HuH-7.5 (cell line): ENCODE measurements at regions not wholly inside any gene's neighbourhood (a gene's known extent, or its start where the extent isn't known, plus 50 kb on each side); places are given as distances from the start of the nearest gene placed in this dataset.

Source experiments
- DNase-seq: peaks from one replicate; pipeline ENCODE4 v3.0.0; 2011; ENCODE audit warnings: low spot score

DNA sequence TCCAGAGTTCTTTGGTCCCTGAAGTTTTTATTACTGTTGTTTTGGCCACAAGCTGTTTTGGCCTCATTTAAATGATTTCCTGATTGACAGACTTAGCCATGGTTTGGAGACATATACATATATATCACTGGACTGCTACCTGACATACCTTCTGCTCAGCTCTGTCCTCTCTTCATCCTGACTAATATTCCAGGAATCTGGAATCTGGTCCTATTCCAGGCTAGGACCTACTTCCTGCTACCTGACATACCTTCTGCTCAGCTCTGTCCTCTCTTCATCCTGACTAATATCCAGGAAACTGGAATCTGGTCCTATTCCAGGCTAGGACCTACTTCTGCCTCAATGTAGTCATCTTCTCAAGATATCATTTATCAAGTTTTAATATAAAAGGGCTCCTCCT lies 724.4 kb upstream of the ROBO1 start:
- DNase-seq, result no peak

DNA sequence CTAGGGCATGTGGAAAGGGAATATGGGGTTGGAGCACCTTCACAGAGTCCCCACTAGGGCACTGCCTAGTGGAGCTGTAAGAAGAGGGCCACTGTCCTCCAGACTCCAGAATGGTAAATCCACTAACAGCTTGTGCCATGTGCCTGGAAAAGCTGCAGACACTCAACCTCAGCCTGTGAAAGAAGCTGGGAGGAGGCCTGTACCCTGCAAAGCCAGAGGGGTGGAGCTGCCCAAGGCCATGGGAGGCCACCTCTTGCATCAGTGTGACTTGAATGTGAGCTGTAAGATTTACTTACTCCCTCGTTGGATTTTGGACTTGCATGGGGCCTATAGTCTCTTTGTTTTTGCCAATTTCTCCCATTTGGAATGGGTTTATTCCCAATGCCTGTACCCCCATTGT lies 705.2 kb upstream of the ROBO1 start:
- no peak for DNase-seq

DNA sequence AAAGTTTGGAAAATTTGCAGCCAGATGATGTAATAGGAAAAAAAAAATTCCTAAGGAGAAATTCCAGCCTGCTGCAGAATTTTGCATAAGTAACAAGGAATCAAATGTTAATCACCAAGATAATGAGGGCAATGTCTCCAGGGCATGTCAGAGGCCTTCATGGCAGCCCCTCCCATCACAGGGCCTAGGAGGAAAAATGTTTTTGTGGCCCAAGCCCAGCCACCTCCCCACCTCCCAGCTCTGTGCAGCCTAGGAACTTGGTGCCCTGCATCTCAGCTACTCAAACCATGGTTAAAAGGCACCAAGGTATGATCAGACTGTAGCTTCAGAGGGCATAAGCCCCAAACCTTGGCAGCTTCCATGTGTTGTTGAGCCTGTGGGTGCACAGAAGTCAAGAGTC lies 704.7 kb upstream of the ROBO1 start:
- no peak for DNase-seq

DNA sequence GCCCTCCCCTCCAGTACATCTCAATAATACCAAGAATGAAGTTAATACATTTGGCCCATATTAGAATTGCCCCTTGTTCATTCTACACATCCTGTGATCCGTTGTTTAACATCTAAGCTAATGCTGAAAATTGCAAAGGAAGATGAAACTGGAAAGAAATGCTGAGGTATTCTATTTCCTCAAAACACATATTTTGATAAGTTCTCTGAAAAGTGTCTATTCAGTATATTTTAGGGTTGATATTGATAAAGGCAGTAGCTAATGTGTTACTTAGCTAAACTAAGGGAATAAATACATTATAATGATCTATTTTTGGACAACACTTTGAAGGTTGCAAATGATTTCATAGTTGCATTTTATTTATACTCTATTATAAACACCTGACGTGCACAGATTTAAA lies 702.6 kb upstream of the ROBO1 start:
- DNase-seq, result no peak

DNA sequence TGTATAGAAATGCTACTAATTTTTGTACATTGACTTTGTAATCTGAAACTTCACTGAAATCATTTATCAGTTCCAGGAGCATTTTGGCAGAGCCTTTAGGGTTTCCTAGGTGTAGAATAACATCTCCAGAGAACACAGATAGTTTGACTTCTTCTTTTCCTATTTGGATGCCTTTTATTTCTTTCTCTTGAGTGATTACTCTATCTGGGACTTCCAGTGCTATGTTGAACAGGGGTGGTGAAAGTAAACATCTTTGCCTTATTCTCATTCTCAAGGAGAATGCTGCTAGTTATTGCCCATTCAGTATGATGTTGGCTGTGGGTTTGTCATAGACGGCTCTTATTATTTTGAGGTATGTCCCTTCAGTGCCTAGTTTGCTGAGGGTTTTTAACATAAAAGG lies 697.9 kb upstream of the ROBO1 start:
- no peak for DNase-seq

DNA sequence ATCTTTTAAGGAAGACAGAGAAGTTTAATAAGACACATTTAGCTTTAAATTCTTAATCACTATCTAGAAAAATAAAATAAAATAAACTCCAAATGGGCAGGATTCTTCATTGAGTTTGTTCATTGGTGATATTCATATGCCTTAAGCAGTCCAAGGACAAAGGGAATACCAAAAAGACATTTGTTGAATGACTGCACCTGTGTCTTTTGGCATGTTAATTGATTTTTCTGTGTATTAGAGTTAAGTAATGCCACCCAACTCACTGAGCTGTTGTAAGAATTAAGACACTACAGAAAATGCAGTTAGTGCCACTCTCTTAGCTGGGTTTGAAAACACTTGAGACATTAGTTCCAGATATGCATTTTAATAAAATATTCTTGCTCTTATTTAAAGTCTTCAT lies 683.6 kb upstream of the ROBO1 start:
- DNase-seq, result no peak

DNA sequence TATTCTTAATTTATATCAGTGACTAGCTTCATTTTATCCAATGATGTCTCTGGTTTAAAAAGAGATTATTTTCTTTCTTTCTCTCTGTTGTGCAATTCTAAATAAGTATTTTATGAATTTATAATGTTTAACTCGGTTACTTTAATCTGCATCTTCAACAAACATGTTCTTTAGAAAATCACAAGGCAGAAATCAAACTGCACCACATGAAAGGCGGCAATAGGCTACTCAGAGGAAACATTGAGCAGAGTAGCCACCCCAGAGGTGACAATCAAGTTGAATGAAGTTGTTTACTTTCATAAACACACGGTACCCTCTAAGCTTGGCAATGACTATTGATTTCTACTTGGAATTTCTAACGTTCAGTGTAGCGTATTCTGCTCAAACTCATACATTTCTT lies 677.8 kb upstream of the ROBO1 start:
- DNase-seq, result no peak

DNA sequence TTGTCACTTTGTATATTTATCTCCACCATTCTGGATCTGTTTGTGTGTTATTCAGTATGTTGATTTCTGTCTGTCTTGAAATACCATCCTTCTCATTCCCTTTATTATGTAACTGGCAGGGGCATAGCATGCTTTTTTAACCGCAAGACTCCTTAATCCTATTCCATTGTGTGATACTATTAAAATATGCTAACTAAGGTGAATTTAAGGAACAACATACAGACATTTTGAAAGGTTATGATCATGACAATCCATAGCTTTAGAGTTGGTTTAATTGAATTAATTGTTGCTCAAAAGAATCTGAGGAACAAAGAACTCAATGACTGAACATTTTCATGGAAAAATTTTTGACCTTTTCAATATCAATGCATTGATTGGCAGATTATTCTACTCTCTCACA lies 677.3 kb upstream of the ROBO1 start:
- DNase-seq, result no peak

DNA sequence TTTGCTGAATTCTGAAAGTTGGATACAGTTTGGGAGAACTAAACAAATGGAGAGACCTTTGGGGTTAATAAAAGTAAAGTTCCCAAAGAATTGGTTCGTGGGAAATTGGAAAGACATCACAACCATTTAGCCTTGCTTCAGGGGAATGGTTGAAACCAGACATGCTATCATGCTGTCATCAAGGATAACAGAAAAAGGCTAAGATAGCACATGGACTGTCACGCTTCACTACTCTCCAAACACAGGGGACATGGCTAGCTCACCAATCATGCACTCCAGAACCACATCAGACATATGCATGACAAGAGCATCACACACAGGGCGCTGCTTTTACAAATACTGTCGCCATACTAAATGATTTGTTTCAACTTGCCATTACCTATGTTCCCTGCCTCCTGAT lies 671.7 kb upstream of the ROBO1 start:
- DNase-seq, result no peak

DNA sequence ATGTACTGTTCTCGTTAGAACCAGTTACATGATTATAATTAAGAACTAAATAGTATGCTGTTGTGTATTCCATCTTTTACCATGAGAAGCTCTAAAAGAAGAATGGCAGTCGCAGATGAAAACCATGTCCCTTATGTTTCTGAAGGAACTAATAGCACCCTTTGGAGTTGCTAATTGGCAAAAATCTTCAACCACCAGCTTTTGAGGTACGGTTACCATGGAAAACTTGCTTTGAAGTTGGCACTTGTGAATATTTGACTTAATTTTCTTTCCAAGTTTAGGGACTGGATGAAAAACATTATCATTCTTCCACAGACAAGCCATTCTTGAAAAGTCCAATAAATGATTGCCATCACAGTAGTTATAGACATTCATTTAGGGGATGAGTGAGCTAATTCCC lies 666.6 kb upstream of the ROBO1 start:
- DNase-seq, result no peak

DNA sequence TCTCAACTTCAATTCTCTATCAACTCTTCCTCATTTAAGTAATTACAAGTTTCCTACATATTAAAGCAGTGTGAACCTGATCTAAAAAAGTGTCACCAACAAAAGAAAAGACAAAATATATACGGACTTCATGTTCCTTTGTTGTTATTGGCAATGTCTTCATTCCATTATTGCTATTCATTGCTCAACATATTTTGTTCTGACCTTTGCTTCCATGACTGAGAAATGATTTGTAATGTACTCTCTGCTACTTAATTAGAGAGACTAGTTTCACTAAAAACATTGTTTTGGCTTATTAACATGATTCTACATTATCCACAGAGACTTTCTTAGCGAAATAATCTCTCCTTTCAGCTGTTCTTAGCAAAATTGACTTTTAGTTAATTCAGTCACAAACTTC lies 657.2 kb upstream of the ROBO1 start:
- no peak for DNase-seq

DNA sequence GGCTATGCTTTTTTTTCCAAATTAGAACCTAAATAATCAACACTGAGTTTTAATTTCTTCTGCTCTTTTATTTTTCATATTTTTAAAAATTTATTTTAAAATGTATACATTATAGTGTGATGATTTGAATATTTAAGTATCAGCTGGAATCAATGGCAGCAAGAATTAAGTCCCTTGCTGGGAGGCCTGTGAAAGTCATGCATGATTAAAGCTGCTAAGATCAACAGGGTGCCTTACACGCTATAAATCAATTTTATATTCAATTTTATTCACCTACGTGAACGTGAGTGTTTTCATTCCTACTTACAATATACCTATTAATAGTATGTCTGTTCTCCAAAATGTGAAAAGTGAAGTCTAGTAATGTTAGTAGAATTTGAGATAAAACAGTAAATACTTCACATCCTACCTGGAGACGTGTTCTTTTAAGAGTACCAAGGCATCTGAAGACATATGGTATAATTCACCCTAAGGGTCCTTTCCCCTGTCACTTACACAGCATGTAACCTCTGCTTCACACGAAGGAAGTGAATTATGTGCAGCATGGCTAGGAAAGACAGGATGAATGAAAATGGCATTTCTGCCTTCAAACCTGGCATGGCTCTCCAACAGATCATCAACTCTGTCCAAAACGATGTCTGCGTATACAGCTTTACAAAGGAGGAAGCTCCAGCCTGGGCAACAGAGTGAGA lies 640.4 kb upstream of the ROBO1 start:
- DNase-seq, result no peak

DNA sequence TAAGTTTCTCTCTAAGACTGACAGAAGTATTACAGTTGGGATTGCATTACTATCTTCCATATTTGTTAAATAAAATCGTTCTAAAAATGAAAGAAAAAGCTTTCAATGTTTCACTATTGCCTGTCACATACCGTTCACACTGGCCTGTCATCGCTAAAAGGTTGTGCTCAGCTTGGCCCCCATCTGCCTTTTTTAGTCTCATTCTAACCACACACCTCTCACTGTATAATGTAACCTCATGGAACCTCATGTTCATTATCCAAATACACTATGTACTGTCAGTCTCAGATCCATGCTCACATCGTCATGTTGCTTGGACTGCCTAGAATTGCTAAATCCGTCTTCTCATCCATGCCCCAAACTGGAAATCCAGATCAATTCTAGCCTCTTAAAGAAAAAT lies 637.8 kb upstream of the ROBO1 start:
- no peak for DNase-seq

DNA sequence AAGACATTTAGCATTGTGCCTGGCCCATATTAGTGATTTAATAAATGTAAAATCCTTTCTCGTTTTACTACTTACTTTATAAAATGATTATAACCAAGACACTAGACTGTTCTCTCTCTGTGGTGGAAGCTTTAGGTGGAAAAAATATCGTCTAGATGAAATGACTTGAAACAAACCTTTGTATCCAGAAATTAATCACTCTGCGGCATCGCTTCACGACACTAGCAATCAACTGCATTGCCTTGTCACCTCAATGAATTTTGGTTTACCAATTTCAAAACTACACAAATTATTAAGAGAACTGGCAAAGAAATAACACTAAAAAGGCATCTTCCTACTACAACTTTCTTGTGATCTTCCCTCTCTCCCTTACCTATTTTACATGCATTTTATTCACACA lies 627.2 kb upstream of the ROBO1 start:
- no peak for DNase-seq

DNA sequence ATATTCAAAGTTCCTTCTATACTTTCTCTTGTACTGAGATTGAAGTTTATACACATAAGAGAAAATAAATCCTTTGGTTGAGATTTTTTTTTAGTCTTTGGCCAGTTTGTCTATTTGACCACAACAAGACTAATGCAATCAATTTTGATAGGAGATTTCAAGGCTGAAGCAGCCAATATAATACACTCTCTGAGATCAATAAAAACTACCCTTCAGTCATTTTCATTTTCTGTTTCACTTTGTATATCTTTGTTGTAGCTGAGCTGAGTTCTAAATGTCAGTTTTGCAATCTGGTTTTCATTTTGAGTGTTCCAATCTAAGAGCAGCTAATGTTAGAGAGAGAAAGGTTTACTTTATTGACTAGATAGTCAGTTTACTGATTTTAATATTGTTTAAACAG lies 623.8 kb upstream of the ROBO1 start:
- no peak for DNase-seq

DNA sequence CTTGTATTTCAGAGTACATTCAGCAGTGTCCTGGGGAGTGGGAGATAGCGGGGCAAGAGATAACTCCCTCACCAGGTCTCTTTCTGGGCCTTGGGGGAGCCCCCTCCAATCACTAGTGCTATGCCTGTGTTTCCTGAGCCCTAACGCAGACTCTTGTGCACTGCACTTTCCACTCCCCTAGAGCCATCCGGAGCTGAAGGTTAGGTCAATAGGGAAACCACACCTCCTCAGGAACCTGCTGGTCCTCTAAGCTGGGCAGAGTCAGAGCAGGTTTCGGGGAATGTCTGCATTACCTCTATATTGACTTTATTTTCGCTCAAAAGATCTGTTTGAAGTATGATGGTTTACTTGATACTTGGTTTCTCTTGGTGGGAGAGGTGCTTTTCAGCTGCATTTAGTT lies 617.0 kb upstream of the ROBO1 start:
- peak; percentile 1 for DNase-seq

DNA sequence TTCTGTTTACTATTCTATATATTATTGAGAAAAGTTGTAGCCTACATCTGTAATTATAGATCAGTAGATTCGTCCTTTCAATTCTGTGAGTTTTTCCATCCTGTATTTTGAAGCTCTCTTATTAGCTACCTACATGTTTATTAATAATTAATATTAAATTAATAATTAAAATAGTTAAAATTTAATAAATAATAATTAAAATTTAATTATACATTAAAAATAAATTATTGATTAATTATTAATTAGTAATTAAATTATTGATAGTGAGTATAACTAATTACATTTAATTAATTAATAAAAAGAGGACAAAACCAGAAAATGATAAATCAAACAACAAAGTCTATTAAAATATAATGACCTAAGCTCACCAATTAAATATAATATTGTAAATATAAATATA lies 606.6 kb upstream of the ROBO1 start:
- DNase-seq, result no peak

DNA sequence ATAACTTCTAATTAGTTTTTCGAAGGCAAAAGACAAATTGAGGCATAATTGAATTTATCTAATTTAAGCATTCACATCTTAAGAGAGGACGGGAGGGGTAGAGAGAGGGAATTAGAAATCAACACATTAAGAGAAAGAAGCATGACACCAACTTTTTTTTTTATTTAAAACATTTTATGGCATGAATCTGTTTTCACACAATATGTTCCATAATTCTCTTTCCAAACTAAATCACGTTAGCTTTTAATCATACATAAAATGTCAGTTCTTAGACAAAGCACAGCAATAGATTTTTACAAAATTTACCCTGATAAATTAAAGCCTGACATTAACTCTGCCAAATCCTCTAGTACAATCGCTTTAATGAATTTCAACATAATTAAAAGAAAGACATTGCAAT lies 600.8 kb upstream of the ROBO1 start:
- no peak for DNase-seq

DNA sequence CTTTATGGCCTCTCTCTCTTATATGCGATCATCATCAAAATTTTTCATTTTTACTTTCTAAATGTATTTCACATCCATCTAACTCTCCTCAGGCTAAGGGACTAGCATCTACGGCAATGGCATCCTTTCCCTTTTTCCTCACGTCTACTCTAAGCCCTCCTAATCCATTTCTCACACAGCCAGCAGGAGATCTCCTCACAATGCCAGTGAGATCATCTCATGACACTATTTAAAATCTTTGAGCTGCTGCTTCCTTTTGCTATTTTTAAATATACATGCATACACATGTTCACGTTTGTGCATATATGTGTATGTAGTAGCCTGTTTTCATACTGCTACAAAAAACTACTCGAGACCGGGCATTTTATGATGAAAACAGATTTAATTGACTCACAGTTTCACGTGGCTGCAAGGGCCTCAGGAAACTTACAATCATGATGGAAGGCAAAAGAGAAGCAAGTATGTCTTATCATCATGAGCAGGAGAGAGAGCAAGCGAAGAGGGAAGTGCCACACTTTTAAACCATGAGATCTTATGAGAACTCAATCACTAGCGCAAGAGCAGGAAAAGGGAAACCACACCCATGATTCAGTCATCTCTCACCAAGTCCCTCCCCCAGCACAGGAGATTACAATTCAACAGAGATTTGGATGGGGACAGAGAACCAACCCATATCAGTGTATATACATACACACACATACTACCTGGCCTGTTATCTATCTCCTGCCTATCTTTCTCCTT lies 599.2 kb upstream of the ROBO1 start:
- DNase-seq, result no peak

DNA sequence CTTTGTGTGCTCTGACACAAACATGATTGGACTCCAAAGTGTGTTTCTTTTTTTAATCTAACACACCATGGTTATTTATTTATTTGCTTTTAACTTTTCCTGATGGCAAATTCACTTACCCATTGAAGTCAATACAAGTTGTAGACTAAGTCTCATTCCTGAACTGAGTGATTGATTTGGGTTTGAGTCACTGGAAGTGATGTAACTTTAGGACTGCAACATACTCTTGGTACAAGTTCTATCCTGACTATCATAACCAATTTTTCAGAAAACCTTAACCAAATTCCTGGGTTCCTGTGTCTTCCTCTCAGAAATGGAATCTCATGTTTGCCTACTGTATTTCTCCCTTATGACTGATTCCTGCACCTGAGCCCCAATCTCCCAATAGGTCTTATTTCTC lies 590.0 kb upstream of the ROBO1 start:
- DNase-seq, result no peak

DNA sequence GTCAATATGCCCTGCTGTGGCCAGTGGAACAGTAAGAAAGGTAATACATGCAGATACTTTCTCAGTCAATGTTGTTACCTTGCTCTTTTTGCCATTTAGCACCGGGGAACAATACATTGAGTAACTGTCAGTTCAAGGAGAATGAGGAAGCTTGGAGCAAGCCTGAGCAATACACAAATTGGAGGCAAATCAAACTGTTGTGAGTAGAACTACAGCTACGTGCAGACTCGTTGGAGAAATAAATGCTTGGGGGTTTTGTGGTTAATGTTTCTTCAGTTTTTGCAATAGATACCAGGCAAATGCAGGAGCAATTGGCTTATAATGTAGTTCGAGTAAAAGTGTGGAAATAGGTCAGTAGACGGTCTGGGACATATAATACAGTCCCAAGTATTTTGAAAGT lies 587.3 kb upstream of the ROBO1 start:
- no peak for DNase-seq

DNA sequence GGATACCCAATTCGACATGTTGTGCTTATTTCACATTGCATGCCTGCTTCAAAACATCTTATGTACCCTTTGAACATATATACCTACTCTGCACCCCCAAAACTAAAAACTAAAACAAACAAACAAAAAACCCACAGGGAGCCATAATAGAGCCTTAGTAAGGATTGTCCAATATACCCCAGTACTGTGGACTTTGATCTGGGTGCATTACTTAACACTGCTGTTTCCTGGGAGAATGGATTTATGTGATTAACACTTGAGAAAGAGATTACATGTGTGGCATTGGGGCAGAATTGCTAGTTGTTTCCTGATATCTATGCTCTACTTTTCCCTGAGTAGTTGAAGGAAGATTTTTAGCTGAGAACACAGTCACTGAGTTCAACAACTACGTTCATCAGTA lies 583.4 kb upstream of the ROBO1 start:
- no peak for DNase-seq

DNA sequence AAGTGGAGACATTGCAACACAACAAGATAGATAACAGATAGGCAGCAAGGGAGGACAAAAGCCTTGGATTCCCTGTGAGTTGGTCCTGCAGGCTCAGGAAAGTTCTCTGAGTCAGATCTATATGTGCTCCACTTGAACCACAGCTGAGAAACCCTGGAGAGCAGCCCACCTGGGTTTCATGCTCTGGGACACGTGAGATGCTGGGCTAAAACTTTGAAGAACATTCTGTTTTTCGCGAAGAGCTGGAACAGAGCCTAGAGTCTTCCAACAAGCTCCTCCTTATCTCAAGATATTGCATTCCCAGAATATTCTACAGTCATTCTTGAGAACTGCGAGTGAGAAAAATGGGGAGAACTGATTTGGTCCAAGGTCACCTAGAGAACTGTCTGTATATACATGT lies 583.0 kb upstream of the ROBO1 start:
- no peak for DNase-seq

DNA sequence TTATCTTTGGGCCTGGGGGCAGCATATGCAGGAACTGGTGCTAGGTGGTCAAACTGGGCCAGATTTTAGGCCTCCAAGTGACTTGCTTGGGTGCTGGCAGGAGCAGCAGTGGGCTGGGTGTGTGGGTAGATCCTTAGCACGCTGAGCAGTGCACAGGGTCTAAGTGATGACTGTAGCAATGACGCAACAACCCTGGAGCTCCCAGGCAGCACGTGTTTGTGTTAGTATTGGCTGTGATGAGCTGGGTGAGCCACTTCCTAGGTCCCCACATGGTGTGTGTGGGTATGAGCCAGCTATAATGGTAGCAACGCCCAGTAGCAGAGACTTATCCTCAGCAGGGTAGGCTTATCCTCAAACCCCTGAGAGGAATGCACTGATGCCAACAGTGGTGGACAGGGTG lies 570.6 kb upstream of the ROBO1 start:
- DNase-seq, result no peak
